ENCODE measurements at regions not wholly inside any gene's neighbourhood (a gene's known extent, or its start where the extent isn't known, plus 50 kb on each side); places are given as distances from the start of the nearest gene placed in this dataset.

- no peak for TF ChIP-seq REST (IDR thresholded peaks at IDR 0.05; ENCODE audit: low read depth)
Observed at GRCh38 chr20:42020316-42020715, 402.1 kb upstream of the CHD6 start.

- TF ChIP-seq CREB1 (IDR thresholded peaks at IDR 0.05; ENCODE audit: low read depth) (no peak), EP300 (IDR thresholded peaks at IDR 0.05; ENCODE audit: borderline replicate concordance) (no peak), RAD21 (IDR thresholded peaks at IDR 0.05; ENCODE audit: low read depth) (no peak), EGR1 (IDR thresholded peaks at IDR 0.05) (no peak)
Observed at GRCh38 chr20:42018979-42019378, 400.8 kb upstream of the CHD6 start.

GRCh38 chr20:42010090-42010489, 391.9 kb upstream of the CHD6 start:
- TF ChIP-seq CREB1 (IDR thresholded peaks at IDR 0.05; ENCODE audit: low read depth) (no peak), ZBTB7A (IDR thresholded peaks at IDR 0.05; ENCODE audit: low read depth) (no peak), REST (IDR thresholded peaks at IDR 0.05; ENCODE audit: low read depth) (no peak), YY1 (IDR thresholded peaks at IDR 0.05; ENCODE audit: low read depth) (no peak), FOXM1 (IDR thresholded peaks at IDR 0.05; ENCODE audit: borderline replicate concordance, low read depth) (no peak), TCF12 (IDR thresholded peaks at IDR 0.05; ENCODE audit: low read depth) (no peak), EGR1 (IDR thresholded peaks at IDR 0.05) (no peak)

GRCh38 chr20:42007251-42007650, 389.1 kb upstream of the CHD6 start:
- no peak for TF ChIP-seq ZBTB7A (IDR thresholded peaks at IDR 0.05; ENCODE audit: low read depth)

- no peak for TF ChIP-seq FOXM1 (IDR thresholded peaks at IDR 0.05; ENCODE audit: borderline replicate concordance, low read depth)
- TF ChIP-seq CEBPB (IDR thresholded peaks at IDR 0.05) = no peak
- no peak for TF ChIP-seq EGR1 (IDR thresholded peaks at IDR 0.05)
- no peak for TF ChIP-seq NFIC (IDR thresholded peaks at IDR 0.05)
- TF ChIP-seq TAF1 (IDR thresholded peaks at IDR 0.05; ENCODE audit: low read depth) = no peak
- no peak for TF ChIP-seq TCF12 (IDR thresholded peaks at IDR 0.05; ENCODE audit: low read depth)
- TF ChIP-seq EP300 (IDR thresholded peaks at IDR 0.05; ENCODE audit: borderline replicate concordance) = no peak
- no peak for TF ChIP-seq TEAD4 (IDR thresholded peaks at IDR 0.05)
- no peak for TF ChIP-seq CREB1 (IDR thresholded peaks at IDR 0.05; ENCODE audit: low read depth)
- no peak for TF ChIP-seq USF1 (IDR thresholded peaks at IDR 0.05)
- TF ChIP-seq ZBTB7A (IDR thresholded peaks at IDR 0.05; ENCODE audit: low read depth) = no peak
- TF ChIP-seq MAX (IDR thresholded peaks at IDR 0.05) = no peak
- no peak for TF ChIP-seq REST (IDR thresholded peaks at IDR 0.05; ENCODE audit: low read depth)
- TF ChIP-seq RAD21 (IDR thresholded peaks at IDR 0.05; ENCODE audit: low read depth) = no peak
- no peak for TF ChIP-seq YY1 (IDR thresholded peaks at IDR 0.05; ENCODE audit: low read depth)
Observed at GRCh38 chr20:42005211-42005610, 387.0 kb upstream of the CHD6 start.

GRCh38 chr20:42003380-42003779, 385.2 kb upstream of the CHD6 start:
- no peak for TF ChIP-seq CREB1 (IDR thresholded peaks at IDR 0.05; ENCODE audit: low read depth)
- no peak for TF ChIP-seq USF1 (IDR thresholded peaks at IDR 0.05)
- no peak for TF ChIP-seq RAD21 (IDR thresholded peaks at IDR 0.05; ENCODE audit: low read depth)
- TF ChIP-seq EGR1 (IDR thresholded peaks at IDR 0.05) = no peak
- TF ChIP-seq REST (IDR thresholded peaks at IDR 0.05; ENCODE audit: low read depth) = no peak
- TF ChIP-seq TEAD4 (IDR thresholded peaks at IDR 0.05) = no peak
